SK-N-SH (cell line): ENCODE measurements at regions not wholly inside any gene's neighbourhood (a gene's known extent, or its start where the extent isn't known, plus 50 kb on each side); places are given as distances from the start of the nearest gene placed in this dataset.

Source experiments
- CTCF ChIA-PET: fragments of 300-600, 350-600 bp; formaldehyde crosslinking; extraction: SDS; loops from one replicate; lab custom pipeline; 2021; lab: Yijun Ruan, JAX
- POLR2A ChIA-PET: fragments of 350-600 bp; sonication (Branson Sonifier 250); formaldehyde crosslinking; extraction: SDS; loops from one replicate; lab custom pipeline; 2020; ENCODE audit warnings: antibody characterized with exemption, inconsistent platforms; lab: Yijun Ruan, JAX
- DNase-seq: peaks from one replicate; pipeline ENCODE4 v3.0.0; 2012
- H2AFZ ChIP-seq: fragments of 200-600 bp; sonication (generic); 2 replicates; pipeline ENCODE4 v1.8.1; 2016; ENCODE audit warnings: antibody characterized with exemption, mild to moderate bottlenecking, low read depth
- H3F3A ChIP-seq: fragments of 200-600 bp; sonication (generic); replicated peaks from 2 replicates; pipeline ENCODE3; 2016; ENCODE audit warnings: antibody characterized with exemption, mild to moderate bottlenecking; ENCODE audit not compliant: insufficient read depth
- H3K27ac ChIP-seq, 2 experiments: fragments of 200-500 bp in 1 of 2; fragments of 200-600 bp in 1 of 2; sonication (Bioruptor generic) in 1 of 2; sonication (generic), shearing (Covaris generic) in 1 of 2; 2 replicates each; pipeline versions ENCODE4 v1.5.1 to v1.6.1; 2014 to 2016; ENCODE audit warnings: low read depth in 2 of 2, inconsistent platforms in 1 of 2, low read length in 1 of 2, mild to moderate bottlenecking in 1 of 2, mixed read lengths in 1 of 2
- H3K27me3 ChIP-seq: fragments of 200-600 bp; sonication (generic), shearing (Covaris generic); 2 replicates; pipeline ENCODE4 v1.6.1; 2016; ENCODE audit warnings: mixed run types; ENCODE audit not compliant: insufficient read depth
- H3K36me3 ChIP-seq, 2 experiments: fragments of 200-500 bp in 1 of 2; fragments of 200-600 bp in 1 of 2; sonication (Bioruptor generic) in 1 of 2; sonication (generic) in 1 of 2; replicated peaks in 1 of 2; 2 replicates each; pipeline versions ENCODE3 to v1.5.1; 2014 to 2016; ENCODE audit warnings: low read length in 1 of 2, mild to moderate bottlenecking in 1 of 2; ENCODE audit not compliant: insufficient read depth in 2 of 2, control insufficient read depth in 1 of 2
- H3K4me1 ChIP-seq, 2 experiments: fragments of 200-500 bp in 1 of 2; fragments of 200-600 bp in 1 of 2; sonication (Bioruptor generic) in 1 of 2; sonication (generic), shearing (Covaris generic) in 1 of 2; 2 replicates each; pipeline versions ENCODE4 v1.5.1 to v1.6.1; 2014 to 2016; ENCODE audit warnings: low read depth in 1 of 2, low read length in 1 of 2, mixed run types in 1 of 2; ENCODE audit not compliant: insufficient read depth in 2 of 2, control insufficient read depth in 1 of 2
- H3K4me2 ChIP-seq: fragments of 200-600 bp; sonication (generic), shearing (Covaris generic); 2 replicates; pipeline ENCODE4 v1.6.1; 2017; ENCODE audit warnings: mixed run types
- H3K4me3 ChIP-seq, 2 experiments: fragments of 200-500 bp in 1 of 2; fragments of 200-600 bp in 1 of 2; sonication (Bioruptor generic) in 1 of 2; sonication (generic), shearing (Covaris generic) in 1 of 2; 2 replicates each; pipeline versions ENCODE4 v1.5.1 to v1.8.1; 2014 to 2016; ENCODE audit warnings: low read depth in 2 of 2, inconsistent platforms in 1 of 2, low read length in 1 of 2, mild to moderate bottlenecking in 1 of 2, mixed read lengths in 1 of 2, moderate library complexity in 1 of 2
- H3K79me2 ChIP-seq: fragments of 200-600 bp; sonication (generic); 2 replicates; pipeline ENCODE4 v1.8.1; 2017; ENCODE audit warnings: mild to moderate bottlenecking; ENCODE audit not compliant: insufficient read depth
- H3K9ac ChIP-seq: fragments of 200-600 bp; sonication (generic); 2 replicates; pipeline ENCODE4 v1.6.1; 2017; ENCODE audit warnings: mixed run types
- H3K9me2 ChIP-seq: fragments of 200-600 bp; sonication (generic); 2 replicates; pipeline ENCODE4 v1.6.1; 2017; ENCODE audit warnings: mixed run types
- H3K9me3 ChIP-seq: fragments of 200-600 bp; sonication (generic); 2 replicates; pipeline ENCODE4 v1.6.1; 2017; ENCODE audit warnings: mixed run types, mild to moderate bottlenecking, moderate library complexity
- H4K20me1 ChIP-seq: fragments of 200-600 bp; sonication (generic); 2 replicates; pipeline ENCODE4 v1.6.1; 2017; ENCODE audit warnings: mild to moderate bottlenecking, mixed run types; ENCODE audit not compliant: insufficient read depth
- CHD2 ChIP-seq: fragments of 150-350 bp; IDR thresholded peaks from 2 replicates; pipeline ENCODE4 v1.6.1; 2018; ENCODE audit warnings: low read length; ENCODE audit not compliant: partially characterized antibody
- ELF1 ChIP-seq: IDR thresholded peaks from 2 replicates; pipeline ENCODE4 v1.4.0; 2012
- EZH2phosphoT487 ChIP-seq: fragments of 200-600 bp; sonication (generic); IDR thresholded peaks from 2 replicates; pipeline ENCODE4 v1.6.1; 2017; ENCODE audit warnings: low read depth, mixed run types, mild to moderate bottlenecking, antibody characterized with exemption, moderate library complexity, borderline replicate concordance
- FOSL2 ChIP-seq: IDR thresholded peaks from 2 replicates; pipeline ENCODE4 v1.4.0; 2012; ENCODE audit warnings: low read depth, mild to moderate bottlenecking, moderate library complexity, borderline replicate concordance
- FOXM1 ChIP-seq: IDR thresholded peaks from 2 replicates; pipeline ENCODE4 v1.4.0; 2012; ENCODE audit warnings: low read depth, mild to moderate bottlenecking
- GABPA ChIP-seq: IDR thresholded peaks from 2 replicates; pipeline ENCODE4 v1.4.0; 2012; ENCODE audit warnings: low read depth, mild to moderate bottlenecking
- GATA2 ChIP-seq: sonication (generic); formaldehyde crosslinking; IDR thresholded peaks from 2 replicates; pipeline ENCODE4 v1.5.0; 2020; ENCODE audit warnings: mild to moderate bottlenecking, missing genetic modification reagents
- NRF1 ChIP-seq: IDR thresholded peaks from 2 replicates; pipeline ENCODE4 v1.6.1; 2012; ENCODE audit warnings: low read depth, mild to moderate bottlenecking, low read length
- RXRA ChIP-seq: IDR thresholded peaks from 2 replicates; pipeline ENCODE4 v1.4.0; 2012; ENCODE audit warnings: low read depth, mild to moderate bottlenecking, borderline replicate concordance
- SIN3A ChIP-seq: IDR thresholded peaks from 2 replicates; pipeline ENCODE4 v1.6.1; 2012; ENCODE audit warnings: low read depth, mild to moderate bottlenecking, low read length, moderate library complexity, borderline replicate concordance
- TAF1 ChIP-seq: IDR thresholded peaks from 2 replicates; pipeline ENCODE4 v1.6.1; 2012; ENCODE audit warnings: low read depth, mild to moderate bottlenecking, low read length, moderate library complexity, borderline replicate concordance
- YY1 ChIP-seq: IDR thresholded peaks from 2 replicates; pipeline ENCODE4 v1.4.0; 2012; ENCODE audit warnings: low read depth, mild to moderate bottlenecking
- WGBS: methylation state at CpG from one replicate; pipeline ENCODE4 v1.1.6; 2017; ENCODE audit warnings: low lambda C conversion rate; 5-methylcytosine and 5-hydroxymethylcytosine counted together
- TF ChIP-seq, protein P1 (sequence below): IDR thresholded peaks from 2 replicates; pipeline ENCODE4 v1.6.1; 2012; ENCODE audit warnings: mild to moderate bottlenecking, low read depth, low read length, moderate library complexity
- TF ChIP-seq, protein P2 (sequence below): IDR thresholded peaks from 2 replicates; pipeline ENCODE4; 2012
- TF ChIP-seq, protein P3 (sequence below): fragments of 150-350 bp; IDR thresholded peaks from 2 replicates; pipeline ENCODE4 v1.6.1; 2016; ENCODE audit warnings: mild to moderate bottlenecking, low read depth, low read length
- TF ChIP-seq, protein P4 (sequence below): IDR thresholded peaks from 2 replicates; pipeline ENCODE4 v1.4.0; 2012; ENCODE audit warnings: low read depth

DNA sequence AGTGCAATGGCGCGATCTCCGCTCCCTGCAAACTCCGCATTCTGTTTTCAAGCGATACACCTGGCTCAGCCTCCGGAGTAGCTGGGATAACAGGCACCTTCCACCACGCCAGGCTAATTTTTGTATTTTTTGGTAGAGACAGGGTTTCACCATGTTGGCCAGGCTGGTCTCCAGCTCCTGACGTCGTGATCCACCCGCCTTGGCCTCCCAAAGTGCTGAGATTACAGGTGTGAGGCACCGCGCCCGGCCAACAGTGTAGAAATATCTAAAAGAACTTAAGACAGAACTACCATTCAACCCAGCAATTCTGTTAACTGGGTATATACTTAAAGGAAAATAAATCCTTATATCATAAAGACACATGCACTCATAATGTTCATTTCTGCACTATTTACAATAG, 335.3 kb upstream of the LUZP2 start:
- TF ChIP-seq SIN3A (no peak), GATA2 (no peak), FOSL2 (no peak), EZH2phosphoT487 (no peak), FOXM1 (no peak), TAF1 (no peak), ELF1 (no peak), GABPA (no peak)
- TF ChIP-seq, protein P1, sequence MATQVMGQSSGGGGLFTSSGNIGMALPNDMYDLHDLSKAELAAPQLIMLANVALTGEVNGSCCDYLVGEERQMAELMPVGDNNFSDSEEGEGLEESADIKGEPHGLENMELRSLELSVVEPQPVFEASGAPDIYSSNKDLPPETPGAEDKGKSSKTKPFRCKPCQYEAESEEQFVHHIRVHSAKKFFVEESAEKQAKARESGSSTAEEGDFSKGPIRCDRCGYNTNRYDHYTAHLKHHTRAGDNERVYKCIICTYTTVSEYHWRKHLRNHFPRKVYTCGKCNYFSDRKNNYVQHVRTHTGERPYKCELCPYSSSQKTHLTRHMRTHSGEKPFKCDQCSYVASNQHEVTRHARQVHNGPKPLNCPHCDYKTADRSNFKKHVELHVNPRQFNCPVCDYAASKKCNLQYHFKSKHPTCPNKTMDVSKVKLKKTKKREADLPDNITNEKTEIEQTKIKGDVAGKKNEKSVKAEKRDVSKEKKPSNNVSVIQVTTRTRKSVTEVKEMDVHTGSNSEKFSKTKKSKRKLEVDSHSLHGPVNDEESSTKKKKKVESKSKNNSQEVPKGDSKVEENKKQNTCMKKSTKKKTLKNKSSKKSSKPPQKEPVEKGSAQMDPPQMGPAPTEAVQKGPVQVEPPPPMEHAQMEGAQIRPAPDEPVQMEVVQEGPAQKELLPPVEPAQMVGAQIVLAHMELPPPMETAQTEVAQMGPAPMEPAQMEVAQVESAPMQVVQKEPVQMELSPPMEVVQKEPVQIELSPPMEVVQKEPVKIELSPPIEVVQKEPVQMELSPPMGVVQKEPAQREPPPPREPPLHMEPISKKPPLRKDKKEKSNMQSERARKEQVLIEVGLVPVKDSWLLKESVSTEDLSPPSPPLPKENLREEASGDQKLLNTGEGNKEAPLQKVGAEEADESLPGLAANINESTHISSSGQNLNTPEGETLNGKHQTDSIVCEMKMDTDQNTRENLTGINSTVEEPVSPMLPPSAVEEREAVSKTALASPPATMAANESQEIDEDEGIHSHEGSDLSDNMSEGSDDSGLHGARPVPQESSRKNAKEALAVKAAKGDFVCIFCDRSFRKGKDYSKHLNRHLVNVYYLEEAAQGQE: no peak
- TF ChIP-seq, protein P2, sequence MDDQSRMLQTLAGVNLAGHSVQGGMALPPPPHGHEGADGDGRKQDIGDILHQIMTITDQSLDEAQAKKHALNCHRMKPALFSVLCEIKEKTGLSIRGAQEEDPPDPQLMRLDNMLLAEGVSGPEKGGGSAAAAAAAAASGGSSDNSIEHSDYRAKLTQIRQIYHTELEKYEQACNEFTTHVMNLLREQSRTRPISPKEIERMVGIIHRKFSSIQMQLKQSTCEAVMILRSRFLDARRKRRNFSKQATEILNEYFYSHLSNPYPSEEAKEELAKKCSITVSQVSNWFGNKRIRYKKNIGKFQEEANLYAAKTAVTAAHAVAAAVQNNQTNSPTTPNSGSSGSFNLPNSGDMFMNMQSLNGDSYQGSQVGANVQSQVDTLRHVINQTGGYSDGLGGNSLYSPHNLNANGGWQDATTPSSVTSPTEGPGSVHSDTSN: no peak
- TF ChIP-seq, protein P3, sequence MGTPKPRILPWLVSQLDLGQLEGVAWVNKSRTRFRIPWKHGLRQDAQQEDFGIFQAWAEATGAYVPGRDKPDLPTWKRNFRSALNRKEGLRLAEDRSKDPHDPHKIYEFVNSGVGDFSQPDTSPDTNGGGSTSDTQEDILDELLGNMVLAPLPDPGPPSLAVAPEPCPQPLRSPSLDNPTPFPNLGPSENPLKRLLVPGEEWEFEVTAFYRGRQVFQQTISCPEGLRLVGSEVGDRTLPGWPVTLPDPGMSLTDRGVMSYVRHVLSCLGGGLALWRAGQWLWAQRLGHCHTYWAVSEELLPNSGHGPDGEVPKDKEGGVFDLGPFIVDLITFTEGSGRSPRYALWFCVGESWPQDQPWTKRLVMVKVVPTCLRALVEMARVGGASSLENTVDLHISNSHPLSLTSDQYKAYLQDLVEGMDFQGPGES: no peak
- Histone ChIP-seq H3K9me3 (no peaks in the 10 kb centered on the region), H2AFZ (no peak overlapping the region), H3K27ac (no peak overlapping the region), H3K4me3 (no peak overlapping the region), H3K79me2 (no peaks in the 10 kb centered on the region), H3K36me3 (no peaks in the 10 kb centered on the region), H3K4me2 (no peak overlapping the region), H3K9me2 (no peaks in the 10 kb centered on the region), H3K9ac (no peak overlapping the region), H4K20me1 (no peaks in the 10 kb centered on the region), H3F3A (no peaks in the 10 kb centered on the region), H3K4me1 (no peaks in the 10 kb centered on the region), H3K27me3 (no peaks in the 10 kb centered on the region)
- CTCF ChIA-PET: no interaction called here
- 83% methylated on average over 13 of the region's 13 CpGs for WGBS
- DNase-seq: no peak
- POLR2A ChIA-PET: no interaction called here

DNA sequence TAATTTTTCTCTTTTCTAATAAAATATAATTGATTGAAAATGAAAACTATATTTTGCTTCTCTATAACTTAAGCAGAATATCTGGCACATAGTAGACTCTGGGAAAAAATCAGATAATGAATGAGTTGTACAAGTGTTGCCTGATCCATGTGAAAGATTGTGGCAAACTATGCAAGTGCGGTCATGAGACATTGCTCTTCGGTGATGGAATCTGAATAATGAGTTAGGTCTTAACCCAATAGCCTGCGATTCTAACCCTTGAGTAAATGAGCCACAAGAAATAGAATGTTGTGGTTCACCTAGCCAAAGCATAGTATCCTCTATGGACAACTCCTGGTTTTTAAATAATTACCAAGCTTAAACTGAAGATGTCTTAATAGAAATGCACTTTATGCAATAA, 333.7 kb upstream of the LUZP2 start:
- H3K27me3 ChIP-seq: no peaks in the 10 kb centered on the region
- no peaks in the 10 kb centered on the region for H3F3A ChIP-seq
- no peaks in the 10 kb centered on the region for H4K20me1 ChIP-seq
- no peak overlapping the region for H3K4me2 ChIP-seq
- DNase-seq: no peak
- WGBS: 58% methylated on average over 3 of the region's 3 CpGs
- H3K9me2 ChIP-seq: no peaks in the 10 kb centered on the region
- no peaks in the 10 kb centered on the region for H3K9me3 ChIP-seq
- H2AFZ ChIP-seq: no peak overlapping the region
- ChIA-PET CTCF (no interaction called here), POLR2A (no interaction called here)
- H3K4me1 ChIP-seq: no peaks in the 10 kb centered on the region
- H3K36me3 ChIP-seq: no peaks in the 10 kb centered on the region
- H3K4me3 ChIP-seq: no peak overlapping the region
- H3K9ac ChIP-seq: no peak overlapping the region
- no peaks in the 10 kb centered on the region for H3K79me2 ChIP-seq
- no peak overlapping the region for H3K27ac ChIP-seq
- no peak for TF ChIP-seq YY1
- TF ChIP-seq NRF1: no peak
- TF ChIP-seq, protein P1: no peak
- no peak for TF ChIP-seq CHD2
- no peak for TF ChIP-seq RXRA
- TF ChIP-seq, protein P3: no peak
- TF ChIP-seq, protein P4, sequence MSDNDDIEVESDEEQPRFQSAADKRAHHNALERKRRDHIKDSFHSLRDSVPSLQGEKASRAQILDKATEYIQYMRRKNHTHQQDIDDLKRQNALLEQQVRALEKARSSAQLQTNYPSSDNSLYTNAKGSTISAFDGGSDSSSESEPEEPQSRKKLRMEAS: no peak
- TF ChIP-seq FOXM1: no peak
